B cell (primary cell): ENCODE measurements at regions not wholly inside any gene's neighbourhood (a gene's known extent, or its start where the extent isn't known, plus 50 kb on each side); places are given as distances from the start of the nearest gene placed in this dataset.

Source experiments
- CTCF ChIP-seq: fragments of 200-600 bp; IDR thresholded peaks from one replicate; pipeline ENCODE4 v1.8.0; 2022; ENCODE audit warnings: antibody characterized with exemption, mild to moderate bottlenecking
- EZH2 ChIP-seq: IDR thresholded peaks from 2 replicates; pipeline ENCODE4 v1.6.1; 2012; ENCODE audit warnings: borderline replicate concordance, low read depth, mild to moderate bottlenecking, moderate library complexity, low read length; ENCODE audit not compliant: insufficient read depth, poor library complexity, severe bottlenecking

DNA sequence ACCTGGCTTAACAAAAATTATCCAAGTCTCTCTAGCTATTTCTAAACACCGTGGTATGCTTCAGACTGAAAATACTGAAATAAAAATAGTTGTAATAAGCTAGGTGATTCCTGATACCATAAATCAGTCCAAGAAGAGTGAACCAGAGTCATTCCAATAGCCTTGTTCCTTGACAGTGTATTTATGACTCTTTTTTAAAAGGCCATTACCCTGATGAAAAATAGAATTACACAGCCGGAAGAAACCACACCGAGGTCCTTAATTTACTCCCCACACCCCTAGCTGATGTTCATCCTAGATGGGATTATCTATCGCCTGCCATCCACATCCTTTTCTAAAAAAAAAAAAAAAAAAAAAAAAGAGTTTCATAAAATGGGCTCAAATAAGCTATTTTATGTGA lies 457.6 kb upstream of the GRAMD2B start:
- no peak for TF ChIP-seq CTCF
- TF ChIP-seq EZH2: no peak
